ENCODE measurements at regions not wholly inside any gene's neighbourhood (a gene's known extent, or its start where the extent isn't known, plus 50 kb on each side); places are given as distances from the start of the nearest gene placed in this dataset.

DNA sequence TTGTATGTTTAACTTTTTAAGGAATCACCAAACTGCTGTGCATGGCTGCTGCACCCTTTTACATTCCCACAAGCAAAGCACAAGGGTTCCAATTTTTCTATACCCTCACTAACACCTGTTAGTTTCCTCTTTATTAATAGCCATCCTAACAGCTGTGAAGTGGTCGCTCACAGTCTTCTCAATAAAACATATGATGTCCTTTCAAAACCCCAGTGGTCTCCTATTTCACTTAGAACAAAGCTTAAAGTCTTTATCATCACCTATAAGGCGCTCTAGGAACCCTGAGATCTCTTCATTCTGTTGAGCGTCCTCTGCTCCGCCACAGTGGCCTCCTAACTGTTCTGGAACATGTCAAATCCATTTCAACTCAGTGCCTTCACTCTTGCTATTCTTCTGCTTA, 400.5 kb downstream of the KLF12 start:
- H3K79me2 ChIP-seq (ENCODE audit: insufficient read depth, low read depth, low read length) = no peaks in the 10 kb centered on the region
- CTCF ChIA-PET (ENCODE audit: unreplicated experiment) = no interaction called here
- TF ChIP-seq, protein P1, sequence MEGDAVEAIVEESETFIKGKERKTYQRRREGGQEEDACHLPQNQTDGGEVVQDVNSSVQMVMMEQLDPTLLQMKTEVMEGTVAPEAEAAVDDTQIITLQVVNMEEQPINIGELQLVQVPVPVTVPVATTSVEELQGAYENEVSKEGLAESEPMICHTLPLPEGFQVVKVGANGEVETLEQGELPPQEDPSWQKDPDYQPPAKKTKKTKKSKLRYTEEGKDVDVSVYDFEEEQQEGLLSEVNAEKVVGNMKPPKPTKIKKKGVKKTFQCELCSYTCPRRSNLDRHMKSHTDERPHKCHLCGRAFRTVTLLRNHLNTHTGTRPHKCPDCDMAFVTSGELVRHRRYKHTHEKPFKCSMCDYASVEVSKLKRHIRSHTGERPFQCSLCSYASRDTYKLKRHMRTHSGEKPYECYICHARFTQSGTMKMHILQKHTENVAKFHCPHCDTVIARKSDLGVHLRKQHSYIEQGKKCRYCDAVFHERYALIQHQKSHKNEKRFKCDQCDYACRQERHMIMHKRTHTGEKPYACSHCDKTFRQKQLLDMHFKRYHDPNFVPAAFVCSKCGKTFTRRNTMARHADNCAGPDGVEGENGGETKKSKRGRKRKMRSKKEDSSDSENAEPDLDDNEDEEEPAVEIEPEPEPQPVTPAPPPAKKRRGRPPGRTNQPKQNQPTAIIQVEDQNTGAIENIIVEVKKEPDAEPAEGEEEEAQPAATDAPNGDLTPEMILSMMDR (conservative IDR thresholded peaks at IDR 0.05; ENCODE audit: low read length) = no peak
- no peak for TF ChIP-seq EZH2phosphoT487 (IDR thresholded peaks at IDR 0.05; ENCODE audit: borderline replicate concordance, low read depth, low read length)
- no peak overlapping the region for H3K27ac ChIP-seq (ENCODE audit: low read depth, low read length, poor library complexity, severe bottlenecking)
- intact Hi-C loops (cut with micrococcal nuclease; ENCODE audit: unreplicated experiment) = no loop called here
- no peak for DNase-seq (ENCODE audit: low spot score)
- H4K20me1 ChIP-seq (ENCODE audit: insufficient read depth, low read length) = no peaks in the 10 kb centered on the region
- no peaks in the 10 kb centered on the region for H3K36me3 ChIP-seq (ENCODE audit: insufficient read depth, low read length)
- no peak overlapping the region for H3K4me3 ChIP-seq (ENCODE audit: low read depth, low read length, poor library complexity, severe bottlenecking)
- no peaks in the 10 kb centered on the region for H3K9me3 ChIP-seq (ENCODE audit: low read length)
- no TSS peak for BruUV-seq (replicated peaks)
- no peak overlapping the region for H3K4me2 ChIP-seq (ENCODE audit: low read length)
- H3K9me2 ChIP-seq (ENCODE audit: insufficient read depth, low read length) = no peaks in the 10 kb centered on the region
- H3K4me1 ChIP-seq (ENCODE audit: insufficient read depth, low read length, poor library complexity, severe bottlenecking) = no peaks in the 10 kb centered on the region
- POLR2A ChIA-PET = interaction anchor here (1.7 kb wide), 1 partner anchor 81 kb away, joined by 3 read pairs; no protein-coding TSS in a partner anchor
- H2AFZ ChIP-seq (ENCODE audit: low read length) = no peak overlapping the region

DNA sequence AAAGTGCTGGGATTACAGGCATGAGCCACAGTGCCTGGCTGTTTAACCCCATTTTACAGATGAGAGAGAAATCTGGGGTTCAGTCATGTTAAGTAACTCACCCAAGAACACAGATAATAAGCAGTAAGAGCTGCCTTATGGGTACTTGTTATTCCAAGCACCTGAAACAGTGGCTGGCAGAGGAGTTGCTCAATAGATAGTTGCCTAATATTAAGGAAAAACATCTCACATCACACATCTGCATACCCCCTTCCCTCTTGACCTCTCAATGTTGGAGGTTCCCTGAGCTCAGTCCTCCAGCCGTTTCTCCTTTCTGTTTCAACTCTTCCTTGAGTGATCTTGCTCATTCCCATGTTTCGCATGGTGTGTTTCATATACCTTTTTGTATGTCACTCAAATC, 401.9 kb downstream of the KLF12 start:
- POLR2A ChIA-PET = interaction anchor here (1.4 kb wide), 1 partner anchor 33 kb away, joined by 3 read pairs; no protein-coding TSS in a partner anchor
- Histone ChIP-seq H3K27ac (ENCODE audit: low read depth, low read length, poor library complexity, severe bottlenecking) (no peak overlapping the region), H3K9me3 (ENCODE audit: low read length) (no peaks in the 10 kb centered on the region), H4K20me1 (ENCODE audit: insufficient read depth, low read length) (no peaks in the 10 kb centered on the region), H3K36me3 (ENCODE audit: insufficient read depth, low read length) (no peaks in the 10 kb centered on the region), H3K4me3 (ENCODE audit: low read depth, low read length, poor library complexity, severe bottlenecking) (no peak overlapping the region), H3K79me2 (ENCODE audit: insufficient read depth, low read depth, low read length) (no peaks in the 10 kb centered on the region), H3K4me2 (ENCODE audit: low read length) (no peak overlapping the region), H3K4me1 (ENCODE audit: insufficient read depth, low read length, poor library complexity, severe bottlenecking) (no peaks in the 10 kb centered on the region), H3K9me2 (ENCODE audit: insufficient read depth, low read length) (no peaks in the 10 kb centered on the region), H2AFZ (ENCODE audit: low read length) (no peak overlapping the region)
- no TSS peak for BruUV-seq (replicated peaks)
- CTCF ChIA-PET (ENCODE audit: unreplicated experiment) = no interaction called here
- TF ChIP-seq, protein P1 (conservative IDR thresholded peaks at IDR 0.05; ENCODE audit: low read length) = no peak
- no peak for TF ChIP-seq EZH2phosphoT487 (IDR thresholded peaks at IDR 0.05; ENCODE audit: borderline replicate concordance, low read depth, low read length)
- no peak for DNase-seq (ENCODE audit: low spot score)
- intact Hi-C loops (cut with micrococcal nuclease; ENCODE audit: unreplicated experiment) = no loop called here

DNA sequence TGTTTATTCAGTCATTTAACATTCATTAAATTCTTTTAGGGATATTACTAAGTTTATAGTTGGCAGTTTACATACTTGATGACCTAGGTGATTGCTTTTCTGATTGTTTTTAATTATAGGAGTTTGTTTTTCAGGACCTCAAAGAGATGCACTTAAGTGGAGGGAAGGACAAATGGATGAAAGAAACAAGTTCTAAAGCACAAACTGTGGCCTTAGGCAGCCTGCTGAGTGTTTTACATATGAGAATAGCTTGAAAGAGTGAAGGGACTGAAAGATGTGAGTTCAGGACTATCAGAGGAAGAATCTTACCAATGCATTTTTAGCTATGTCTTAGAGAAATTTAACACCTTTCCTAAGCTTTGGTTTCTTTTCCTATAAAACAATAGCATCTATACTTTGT, 402.6 kb downstream of the KLF12 start:
- Histone ChIP-seq H3K4me3 (ENCODE audit: low read depth, low read length, poor library complexity, severe bottlenecking) (no peak overlapping the region), H3K9me2 (ENCODE audit: insufficient read depth, low read length) (no peaks in the 10 kb centered on the region), H2AFZ (ENCODE audit: low read length) (no peak overlapping the region), H3K4me1 (ENCODE audit: insufficient read depth, low read length, poor library complexity, severe bottlenecking) (no peaks in the 10 kb centered on the region), H3K36me3 (ENCODE audit: insufficient read depth, low read length) (no peaks in the 10 kb centered on the region), H3K27ac (ENCODE audit: low read depth, low read length, poor library complexity, severe bottlenecking) (no peak overlapping the region), H4K20me1 (ENCODE audit: insufficient read depth, low read length) (no peaks in the 10 kb centered on the region), H3K9me3 (ENCODE audit: low read length) (no peaks in the 10 kb centered on the region), H3K4me2 (ENCODE audit: low read length) (no peak overlapping the region), H3K79me2 (ENCODE audit: insufficient read depth, low read depth, low read length) (no peaks in the 10 kb centered on the region)
- CTCF ChIA-PET (ENCODE audit: unreplicated experiment) = no interaction called here
- BruUV-seq (replicated peaks) = no TSS peak
- no peak for DNase-seq (ENCODE audit: low spot score)
- POLR2A ChIA-PET = interaction anchor here (0.7 to 1.5 kb wide), 5 partner anchors 13 to 366 kb away, joined by 3 to 7 read pairs (median 4); no protein-coding TSS in a partner anchor
- intact Hi-C loops (cut with micrococcal nuclease; ENCODE audit: unreplicated experiment) = no loop called here
- TF ChIP-seq, protein P1 (conservative IDR thresholded peaks at IDR 0.05; ENCODE audit: low read length) = no peak
